Endothelial cell of umbilical vein (primary cell): ENCODE measurements at regions not wholly inside any gene's neighbourhood (a gene's known extent, or its start where the extent isn't known, plus 50 kb on each side); places are given as distances from the start of the nearest gene placed in this dataset.

Experiments used
- BruUV-seq: library from RNA; stranded (reverse); fragments of 400-500 nt; replicated peaks from 2 replicates; lab custom pipeline; 2021; lab: Mats Ljungman, UMichigan
- CTCF ChIA-PET: fragments of 300-600, 350-600 bp; sonication (Branson Sonifier 250); formaldehyde crosslinking; loops from one replicate; lab custom pipeline; 2021; ENCODE audit warnings: antibody characterized with exemption, inconsistent platforms; lab: Charles Lee
- POLR2A ChIA-PET: fragments of 300-600, 350-600 bp; sonication (Branson Sonifier 250); formaldehyde crosslinking; loops from one replicate; lab custom pipeline; 2021; ENCODE audit warnings: antibody characterized with exemption, inconsistent platforms; lab: Charles Lee
- DNase-seq: peaks from one replicate; pipeline ENCODE4 v3.0.0-alpha.2; 2011; ENCODE audit warnings: low read depth, low spot score
- FAIRE-seq: peaks from 2 replicates; lab custom pipeline; 2011; peaks lifted over from hg19 to GRCh38; lab: Jason Lieb, UNC
- H2AFZ ChIP-seq: 2 replicates; pipeline ENCODE4 v1.6.0; 2012; ENCODE audit warnings: low read depth, low read length, control low read depth, inconsistent platforms
- H3K27ac ChIP-seq: 2 replicates; pipeline ENCODE4 v1.5.1; 2011; ENCODE audit warnings: low read depth, mild to moderate bottlenecking, control low read depth, low read length, moderate library complexity; ENCODE audit not compliant: insufficient read depth
- H3K27me3 ChIP-seq, 2 experiments: 2 replicates each; pipeline versions ENCODE4 v1.6.0 to v1.6.1; 2011; ENCODE audit warnings: low read length in 2 of 2, mixed read lengths in 1 of 2; ENCODE audit not compliant: control insufficient read depth in 2 of 2, insufficient read depth in 2 of 2
- H3K36me3 ChIP-seq, 2 experiments: 2 replicates in 1 of 2; 3 replicates in 1 of 2; pipeline ENCODE4 v1.5.1; 2011; ENCODE audit warnings: low read length in 2 of 2, mild to moderate bottlenecking in 1 of 2, moderate library complexity in 1 of 2; ENCODE audit not compliant: control insufficient read depth in 2 of 2, insufficient read depth in 2 of 2; ENCODE audit errors: extremely low read depth in 1 of 2
- H3K4me1 ChIP-seq: 3 replicates; pipeline ENCODE4 v1.5.1; 2011; ENCODE audit warnings: mild to moderate bottlenecking, low read length; ENCODE audit not compliant: control insufficient read depth, insufficient read depth; ENCODE audit errors: extremely low read depth
- H3K4me2 ChIP-seq: 2 replicates; pipeline ENCODE4 v1.6.1; 2011; ENCODE audit warnings: low read length, control low read depth, mixed read lengths; ENCODE audit not compliant: insufficient read depth
- H3K4me3 ChIP-seq, 3 experiments: fragments of 200-600 bp in 1 of 3; sonication (generic), shearing (Covaris generic) in 1 of 3; replicated peaks in 1 of 3; 2 replicates each; pipeline ENCODE4 v1.5.1; 2011 to 2016; ENCODE audit warnings: control low read depth in 3 of 3, low read length in 3 of 3, mild to moderate bottlenecking in 2 of 3, inconsistent platforms in 1 of 3, low read depth in 1 of 3, moderate library complexity in 1 of 3; ENCODE audit not compliant: insufficient read depth in 1 of 3
- H3K79me2 ChIP-seq: 2 replicates; pipeline ENCODE4 v1.6.0; 2012; ENCODE audit warnings: low read length, inconsistent platforms; ENCODE audit not compliant: control insufficient read depth, insufficient read depth
- H3K9ac ChIP-seq: replicated peaks from 2 replicates; pipeline ENCODE3; 2011; ENCODE audit warnings: low read length, control low read depth; ENCODE audit not compliant: insufficient read depth; ENCODE audit errors: extremely low read depth
- H3K9me1 ChIP-seq: replicated peaks from 3 replicates; pipeline ENCODE4 v1.6.0; 2011; ENCODE audit warnings: mild to moderate bottlenecking, low read length; ENCODE audit not compliant: control insufficient read depth, insufficient read depth; ENCODE audit errors: extremely low read depth
- H3K9me3 ChIP-seq: replicated peaks from 2 replicates; pipeline ENCODE4 v1.5.1; 2012; ENCODE audit warnings: low read length, inconsistent platforms; ENCODE audit not compliant: control insufficient read depth, insufficient read depth
- H4K20me1 ChIP-seq: replicated peaks from 2 replicates; pipeline ENCODE3; 2011; ENCODE audit warnings: mild to moderate bottlenecking, low read length; ENCODE audit not compliant: control insufficient read depth, insufficient read depth; ENCODE audit errors: extremely low read depth
- EZH2 ChIP-seq: IDR thresholded peaks from 2 replicates; pipeline ENCODE4 v1.6.1; 2012; ENCODE audit warnings: borderline replicate concordance, low read depth, mild to moderate bottlenecking, moderate library complexity, low read length, inconsistent platforms; ENCODE audit not compliant: severe bottlenecking
- FOS ChIP-seq: IDR thresholded peaks from 2 replicates; pipeline ENCODE4 v1.6.1; 2011; ENCODE audit warnings: mild to moderate bottlenecking, low read length, moderate library complexity, borderline replicate concordance; ENCODE audit not compliant: insufficient read depth
- GATA2 ChIP-seq: IDR thresholded peaks from 2 replicates; pipeline ENCODE4 v1.7.0; 2011; ENCODE audit warnings: low read depth, mild to moderate bottlenecking, moderate library complexity, mixed read lengths, low read length; ENCODE audit not compliant: insufficient read length, insufficient read depth
- JUN ChIP-seq: IDR thresholded peaks from 2 replicates; pipeline ENCODE4 v1.6.1; 2011; ENCODE audit warnings: borderline replicate concordance, low read depth; ENCODE audit not compliant: insufficient read length, insufficient read depth
- MYC ChIP-seq: IDR thresholded peaks from one replicate; pipeline ENCODE4 v1.6.1; 2011; ENCODE audit warnings: mild to moderate bottlenecking, low read depth, low read length
- POLR2A ChIP-seq: IDR thresholded peaks from 2 replicates; pipeline ENCODE4 v1.6.1; 2012; ENCODE audit warnings: low read depth, mild to moderate bottlenecking, control low read depth, low read length
- POLR2AphosphoS5 ChIP-seq: IDR thresholded peaks from 2 replicates; pipeline ENCODE4 v1.6.1; 2012; ENCODE audit warnings: low read depth, mild to moderate bottlenecking, control low read depth, low read length, moderate library complexity; ENCODE audit not compliant: insufficient read depth
- dilution Hi-C: fragments of 300-500 bp; cut with MboI; formaldehyde crosslinking; loops from one replicate; pipeline ENCODE4 v1.15.0; 2019; ENCODE audit warnings: low sequenced_read_pairs; ENCODE audit not compliant: extremely low pct_ligation_motif_present
- intact Hi-C: fragments of 100-400 bp; cut with micrococcal nuclease; formaldehyde crosslinking; loops from one replicate; pipeline ENCODE4 v1.10.0; 2022
- TF ChIP-seq, protein P1 (sequence below), 2 donors: IDR thresholded peaks; 1 replicate in 1 of 2; 2 replicates in 1 of 2; pipeline ENCODE4 v1.5.1; 2011; ENCODE audit warnings: low read length in 2 of 2, mild to moderate bottlenecking in 2 of 2, moderate library complexity in 2 of 2, control low read depth in 1 of 2, inconsistent platforms in 1 of 2, low read depth in 1 of 2; ENCODE audit not compliant: insufficient read depth in 1 of 2; ENCODE audit errors: extremely low read depth in 1 of 2
- TF ChIP-seq, protein P2 (sequence below): IDR thresholded peaks from 2 replicates; pipeline ENCODE4 v1.6.1; 2011; ENCODE audit not compliant: insufficient read depth, insufficient read length

DNA sequence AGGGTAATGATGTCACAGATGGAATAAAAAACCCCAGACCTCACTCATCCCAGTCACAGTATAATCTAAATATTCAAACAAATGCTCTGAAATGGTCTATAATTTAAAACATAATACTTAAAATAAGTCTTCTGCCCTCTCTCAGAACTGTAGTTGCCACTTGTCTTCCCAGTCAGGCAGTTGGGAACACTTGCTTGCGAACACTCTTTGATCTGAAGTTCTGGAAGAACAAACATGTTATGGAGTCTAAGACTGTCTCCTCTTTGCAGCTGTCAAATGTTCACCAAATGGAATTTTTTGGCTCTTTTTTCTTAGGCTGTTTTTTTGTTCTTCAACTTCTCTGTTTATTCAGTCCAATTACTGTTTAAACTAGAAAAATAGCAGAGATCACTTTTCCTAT is 711.1 kb upstream of the GOLIM4 start:
- intact Hi-C loops (no loop called here), dilution Hi-C loops (no loop called here)
- Histone ChIP-seq H3K27me3 (peaks cover 2 to 3% of the 10 kb centered on the region in 2 experiments), H3K27ac (no peak overlapping the region), H2AFZ (no peak overlapping the region), H3K79me2 (no peaks in the 10 kb centered on the region), H3K4me1 (peaks cover 11% of the 10 kb centered on the region), H3K9ac (no peak overlapping the region), H3K9me1 (no peaks in the 10 kb centered on the region), H3K9me3 (no peaks in the 10 kb centered on the region), H3K4me2 (no peak overlapping the region), H4K20me1 (no peaks in the 10 kb centered on the region), H3K4me3 (no peak overlapping the region), H3K36me3 (no peaks in the 10 kb centered on the region)
- POLR2A ChIA-PET, result no interaction called here
- no peak for DNase-seq
- TF ChIP-seq EZH2 (no peak), MYC (no peak), FOS (no peak), POLR2A (no peak), JUN (no peak), POLR2AphosphoS5 (no peak), GATA2 (no peak)
- TF ChIP-seq, protein P1, sequence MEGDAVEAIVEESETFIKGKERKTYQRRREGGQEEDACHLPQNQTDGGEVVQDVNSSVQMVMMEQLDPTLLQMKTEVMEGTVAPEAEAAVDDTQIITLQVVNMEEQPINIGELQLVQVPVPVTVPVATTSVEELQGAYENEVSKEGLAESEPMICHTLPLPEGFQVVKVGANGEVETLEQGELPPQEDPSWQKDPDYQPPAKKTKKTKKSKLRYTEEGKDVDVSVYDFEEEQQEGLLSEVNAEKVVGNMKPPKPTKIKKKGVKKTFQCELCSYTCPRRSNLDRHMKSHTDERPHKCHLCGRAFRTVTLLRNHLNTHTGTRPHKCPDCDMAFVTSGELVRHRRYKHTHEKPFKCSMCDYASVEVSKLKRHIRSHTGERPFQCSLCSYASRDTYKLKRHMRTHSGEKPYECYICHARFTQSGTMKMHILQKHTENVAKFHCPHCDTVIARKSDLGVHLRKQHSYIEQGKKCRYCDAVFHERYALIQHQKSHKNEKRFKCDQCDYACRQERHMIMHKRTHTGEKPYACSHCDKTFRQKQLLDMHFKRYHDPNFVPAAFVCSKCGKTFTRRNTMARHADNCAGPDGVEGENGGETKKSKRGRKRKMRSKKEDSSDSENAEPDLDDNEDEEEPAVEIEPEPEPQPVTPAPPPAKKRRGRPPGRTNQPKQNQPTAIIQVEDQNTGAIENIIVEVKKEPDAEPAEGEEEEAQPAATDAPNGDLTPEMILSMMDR (IDR thresholded peaks at IDR 0.05; ENCODE audit: extremely low read depth in 1 of 2, insufficient read depth in 1 of 2, low read depth in 1 of 2, low read length in 2 of 2), result no peak
- TF ChIP-seq, protein P2, sequence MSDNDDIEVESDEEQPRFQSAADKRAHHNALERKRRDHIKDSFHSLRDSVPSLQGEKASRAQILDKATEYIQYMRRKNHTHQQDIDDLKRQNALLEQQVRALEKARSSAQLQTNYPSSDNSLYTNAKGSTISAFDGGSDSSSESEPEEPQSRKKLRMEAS, result no peak
- CTCF ChIA-PET, result no interaction called here
- no TSS peak for BruUV-seq
- no peak for FAIRE-seq
